ENCODE measurements at regions not wholly inside any gene's neighbourhood (a gene's known extent, or its start where the extent isn't known, plus 50 kb on each side); places are given as distances from the start of the nearest gene placed in this dataset.

DNA sequence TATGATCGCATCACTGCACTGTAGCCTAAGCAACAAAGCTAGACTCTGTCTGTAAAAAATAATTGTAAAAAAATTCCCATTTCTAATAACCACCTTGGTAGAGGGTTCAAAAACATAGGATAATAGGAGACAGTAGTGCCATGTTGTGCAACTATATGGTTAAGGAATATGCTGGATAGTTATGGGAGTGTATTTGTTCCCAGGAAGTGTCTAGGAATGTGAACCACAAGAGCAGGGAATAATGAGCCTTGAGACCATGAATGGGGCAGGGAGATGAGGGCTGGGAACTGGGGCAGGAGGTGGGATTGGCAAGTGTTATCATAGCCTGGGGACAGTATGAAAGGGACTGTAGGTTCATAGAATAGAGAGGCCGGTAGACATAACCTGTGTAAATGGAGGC lies 50.4 kb downstream of the RUSC2 start:
- TF ChIP-seq, protein P1, sequence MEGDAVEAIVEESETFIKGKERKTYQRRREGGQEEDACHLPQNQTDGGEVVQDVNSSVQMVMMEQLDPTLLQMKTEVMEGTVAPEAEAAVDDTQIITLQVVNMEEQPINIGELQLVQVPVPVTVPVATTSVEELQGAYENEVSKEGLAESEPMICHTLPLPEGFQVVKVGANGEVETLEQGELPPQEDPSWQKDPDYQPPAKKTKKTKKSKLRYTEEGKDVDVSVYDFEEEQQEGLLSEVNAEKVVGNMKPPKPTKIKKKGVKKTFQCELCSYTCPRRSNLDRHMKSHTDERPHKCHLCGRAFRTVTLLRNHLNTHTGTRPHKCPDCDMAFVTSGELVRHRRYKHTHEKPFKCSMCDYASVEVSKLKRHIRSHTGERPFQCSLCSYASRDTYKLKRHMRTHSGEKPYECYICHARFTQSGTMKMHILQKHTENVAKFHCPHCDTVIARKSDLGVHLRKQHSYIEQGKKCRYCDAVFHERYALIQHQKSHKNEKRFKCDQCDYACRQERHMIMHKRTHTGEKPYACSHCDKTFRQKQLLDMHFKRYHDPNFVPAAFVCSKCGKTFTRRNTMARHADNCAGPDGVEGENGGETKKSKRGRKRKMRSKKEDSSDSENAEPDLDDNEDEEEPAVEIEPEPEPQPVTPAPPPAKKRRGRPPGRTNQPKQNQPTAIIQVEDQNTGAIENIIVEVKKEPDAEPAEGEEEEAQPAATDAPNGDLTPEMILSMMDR (conservative IDR thresholded peaks at IDR 0.05) = no peak
- no peak overlapping the region for H3K27ac ChIP-seq

DNA sequence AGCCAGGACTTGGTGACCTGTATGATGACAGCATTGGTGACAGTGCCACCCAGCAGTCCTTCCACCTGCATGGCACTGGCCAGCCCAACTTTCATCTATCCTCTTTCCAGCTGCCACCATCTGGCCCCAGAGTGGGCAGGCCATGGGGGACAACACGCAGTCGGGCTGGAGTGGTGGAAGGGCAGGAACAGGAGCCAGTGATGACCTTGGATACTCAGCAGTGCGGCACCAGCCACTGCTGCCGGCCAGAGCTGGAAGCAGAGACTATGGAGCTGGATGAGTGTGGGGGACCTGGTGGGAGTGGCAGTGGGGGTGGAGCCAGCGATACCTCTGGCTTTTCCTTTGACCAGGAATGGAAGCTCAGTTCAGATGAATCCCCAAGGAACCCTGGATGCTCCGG lies 56.9 kb downstream of the RUSC2 start:
- TF ChIP-seq, protein P1 (conservative IDR thresholded peaks at IDR 0.05) = no peak
- H3K27ac ChIP-seq = no peak overlapping the region

DNA sequence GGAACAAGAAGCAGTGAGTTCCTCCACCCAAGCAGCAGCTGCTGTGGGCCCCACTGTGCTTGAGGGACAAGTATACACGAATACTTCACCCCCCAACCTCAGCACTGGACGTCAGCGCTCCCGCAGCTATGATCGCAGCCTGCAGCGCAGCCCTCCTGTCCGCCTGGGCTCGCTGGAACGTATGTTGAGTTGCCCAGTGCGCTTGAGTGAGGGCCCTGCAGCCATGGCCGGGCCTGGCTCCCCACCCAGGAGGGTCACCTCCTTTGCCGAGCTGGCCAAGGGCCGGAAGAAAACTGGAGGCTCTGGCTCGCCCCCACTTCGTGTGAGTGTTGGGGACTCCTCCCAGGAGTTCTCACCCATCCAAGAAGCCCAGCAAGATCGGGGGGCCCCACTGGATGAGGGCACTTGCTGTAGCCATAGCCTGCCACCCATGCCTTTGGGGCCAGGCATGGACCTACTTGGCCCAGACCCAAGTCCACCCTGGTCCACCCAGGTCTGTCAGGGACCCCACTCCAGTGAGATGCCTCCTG lies 57.1 kb upstream of the TESK1 start:
- H3K27ac ChIP-seq = no peak overlapping the region
- TF ChIP-seq, protein P1 (conservative IDR thresholded peaks at IDR 0.05) = no peak

DNA sequence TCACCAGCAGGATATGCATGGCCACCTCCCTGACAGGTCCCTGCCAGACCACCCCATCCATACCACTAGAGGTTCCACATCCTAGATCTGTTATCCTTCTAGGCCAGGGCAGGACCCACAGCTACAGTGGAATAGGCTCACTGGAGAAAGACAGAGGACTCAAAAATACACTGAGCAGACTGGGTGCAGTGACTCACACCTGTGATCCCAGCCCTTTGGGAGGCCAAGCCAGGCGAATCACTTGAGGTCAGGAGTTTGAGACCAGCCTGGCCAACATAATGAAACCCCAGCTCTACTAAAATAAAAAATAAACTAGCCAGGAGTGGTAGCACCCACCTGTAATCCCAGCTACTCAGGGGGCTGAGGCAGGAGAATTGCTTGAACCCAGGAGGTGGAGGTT lies 56.5 kb upstream of the TESK1 start:
- no peak overlapping the region for H3K27ac ChIP-seq
- TF ChIP-seq, protein P1 (conservative IDR thresholded peaks at IDR 0.05) = no peak

DNA sequence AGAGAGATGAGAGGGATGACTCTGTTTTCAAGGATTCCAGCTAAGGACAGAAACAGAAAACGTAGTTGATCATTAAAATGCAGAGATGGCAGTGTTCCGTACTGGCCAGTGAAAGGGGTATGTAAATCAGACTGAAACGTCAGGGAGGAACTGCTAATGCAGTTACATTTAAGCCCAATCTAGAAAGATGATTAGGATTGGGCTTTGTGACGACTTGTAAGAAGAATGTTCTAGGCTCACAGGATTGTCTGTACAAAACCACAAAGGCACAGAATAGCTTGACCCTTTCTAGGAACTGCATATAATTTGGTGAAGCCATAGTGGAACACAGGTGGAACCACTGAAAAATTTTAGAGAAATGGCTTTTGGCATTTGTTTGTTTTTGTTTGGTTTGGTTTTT lies 55.6 kb upstream of the TESK1 start:
- H3K27ac ChIP-seq = no peak overlapping the region
- TF ChIP-seq, protein P1 (conservative IDR thresholded peaks at IDR 0.05) = no peak

DNA sequence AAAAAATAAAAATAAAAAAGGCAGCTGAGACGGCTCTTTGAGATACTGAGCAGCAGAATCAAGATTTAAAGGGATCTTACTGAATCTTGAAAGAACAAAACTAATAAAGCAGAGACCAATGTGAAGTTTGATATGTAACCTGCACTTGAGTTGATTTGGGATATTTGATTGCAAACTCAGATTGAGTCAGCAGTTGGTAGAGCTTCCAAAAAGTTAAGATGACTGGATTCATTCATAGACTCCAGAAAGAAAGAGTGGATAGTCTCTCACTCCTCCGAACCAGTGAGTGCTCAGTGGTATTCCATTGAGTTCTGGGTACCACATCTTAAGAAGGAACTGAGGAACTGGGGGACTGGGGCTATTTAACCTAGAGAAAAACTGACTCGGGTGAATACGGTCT lies 52.7 kb upstream of the TESK1 start:
- TF ChIP-seq, protein P1 (conservative IDR thresholded peaks at IDR 0.05) = no peak
- no peak overlapping the region for H3K27ac ChIP-seq

DNA sequence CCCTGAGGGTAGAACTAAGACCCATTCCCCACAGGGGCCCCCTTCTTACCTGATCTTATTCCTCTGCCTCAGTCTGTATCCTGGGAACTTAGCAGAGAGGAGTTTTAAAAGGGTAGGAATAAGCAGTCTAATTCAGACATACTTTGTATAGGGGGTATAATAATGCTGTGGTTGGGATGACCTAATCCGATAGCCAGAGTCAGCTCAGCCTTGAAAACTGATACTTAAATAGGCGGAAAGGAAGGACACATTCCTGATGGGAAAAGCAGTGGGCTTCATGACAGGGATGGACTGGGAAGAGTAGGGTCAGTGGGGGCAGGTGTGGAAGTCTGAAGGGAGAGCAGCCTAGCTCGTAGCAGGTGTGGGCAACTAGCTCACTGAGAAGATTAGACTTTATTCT lies 52.2 kb upstream of the TESK1 start:
- no peak overlapping the region for H3K27ac ChIP-seq
- TF ChIP-seq, protein P1 (conservative IDR thresholded peaks at IDR 0.05) = no peak
